ENCODE measurements at regions not wholly inside any gene's neighbourhood (a gene's known extent, or its start where the extent isn't known, plus 50 kb on each side); places are given as distances from the start of the nearest gene placed in this dataset.

GRCh38 chr4:4720646-4721045 is 138.8 kb upstream of the MSX1 start:
- Histone ChIP-seq H3K4me1 (ENCODE audit: control insufficient read depth, insufficient read depth, low read length) (no peaks in the 10 kb centered on the region), H3K4me3 (no peak overlapping the region), H3K9me3 (replicated peaks; ENCODE audit: control insufficient read depth, insufficient read depth, low read length) (no peaks in the 10 kb centered on the region; the same call in 2 of the 3 replicates), H3K79me2 (ENCODE audit: control insufficient read depth, insufficient read depth, low read length) (no peaks in the 10 kb centered on the region), H3K4me2 (ENCODE audit: control insufficient read depth, insufficient read depth) (no peak overlapping the region), H3K27me3 (replicated peaks in 1 of 2; ENCODE audit: control insufficient read depth in 2 of 2, insufficient read depth in 2 of 2, low read length in 1 of 2) (no peaks in the 10 kb centered on the region), H3K9ac (ENCODE audit: control insufficient read depth, insufficient read depth, low read length) (no peak overlapping the region), H3K36me3 (ENCODE audit: control insufficient read depth in 2 of 2, insufficient read depth in 2 of 2, low read length in 1 of 2) (no peaks in the 10 kb centered on the region), H2AFZ (ENCODE audit: control insufficient read depth, low read depth, low read length) (no peak overlapping the region), H3K27ac (ENCODE audit: control insufficient read depth, insufficient read depth) (no peak overlapping the region), H4K20me1 (ENCODE audit: control insufficient read depth, insufficient read depth) (no peaks in the 10 kb centered on the region)
- CTCF ChIA-PET, result interaction anchor here (0.7 to 1.5 kb wide), 3 partner anchors 9 to 185 kb away, joined by 3 to 6 read pairs (median 4); no protein-coding TSS in a partner anchor
- TF ChIP-seq BCL3 (IDR thresholded peaks at IDR 0.05; ENCODE audit: borderline replicate concordance, insufficient read depth, low read depth, low read length, poor library complexity, severe bottlenecking) (no peak), ZNF384 (IDR thresholded peaks at IDR 0.05; ENCODE audit: borderline replicate concordance, low read depth, low read length) (no peak), ZNF24 (IDR thresholded peaks at IDR 0.05) (no peak), NFYA (IDR thresholded peaks at IDR 0.05; ENCODE audit: borderline replicate concordance, low read depth, low read length) (no peak), JUNB (IDR thresholded peaks at IDR 0.05) (no peak), USF2 (IDR thresholded peaks at IDR 0.05; ENCODE audit: borderline replicate concordance, low read depth, low read length) (no peak), BMI1 (IDR thresholded peaks at IDR 0.05; ENCODE audit: borderline replicate concordance) (no peak), MTA3 (IDR thresholded peaks at IDR 0.05; ENCODE audit: borderline replicate concordance, low read length) (no peak), EGR1 (IDR thresholded peaks at IDR 0.05; ENCODE audit: borderline replicate concordance in 1 of 2, low read depth in 2 of 2, low read length in 2 of 2) (no peak)
- RAD21 ChIA-PET (ENCODE audit: unreplicated experiment), result no interaction called here
- BruUV-seq (replicated peaks), result no TSS peak
- intact Hi-C loops (cut with micrococcal nuclease; ENCODE audit: unreplicated experiment), result no loop called here
- in situ Hi-C loops (cut with MboI), result no loop called here
- SMC1A ChIA-PET (ENCODE audit: uncharacterized antibody, unreplicated experiment), result no interaction called here
- POLR2A ChIA-PET, result no interaction called here
- no peak for DNase-seq (ENCODE audit: low read depth, low spot score)
- ATAC-seq, result no peak
- FAIRE-seq, result no peak
- WGBS (ENCODE audit: insufficient coverage, insufficient replicate concordance, low lambda C conversion rate, missing lambda C conversion rate), result 55% methylated on average over 6 of the region's 6 CpGs

All from GM12878 (cell line).